CD8-positive, alpha-beta memory T cell (primary cell): ENCODE measurements at regions not wholly inside any gene's neighbourhood (a gene's known extent, or its start where the extent isn't known, plus 50 kb on each side); places are given as distances from the start of the nearest gene placed in this dataset.

Experiments
- CTCF ChIA-PET: fragments of 350-600 bp; sonication (Branson Sonifier 250); formaldehyde crosslinking; loops from one replicate; lab custom pipeline; 2021; ENCODE audit warnings: antibody characterized with exemption; lab: Charles Lee
- POLR2A ChIA-PET: fragments of 350-600 bp; sonication (Branson Sonifier 250); formaldehyde crosslinking; loops from one replicate; lab custom pipeline; 2021; ENCODE audit warnings: antibody characterized with exemption; lab: Charles Lee
- DNase-seq, 5 donors: peaks; one replicate each; pipeline versions ENCODE4 v3.0.0 to v3.0.0-alpha.2; 2020 to 2022; ENCODE audit warnings: mixed read lengths in 1 of 5
- H3K27ac ChIP-seq: one replicate; pipeline ENCODE4 v1.7.0; 2013; ENCODE audit warnings: low read depth, mild to moderate bottlenecking, low read length, moderate library complexity
- H3K27me3 ChIP-seq: 2 replicates; pipeline ENCODE4 v1.7.0; 2013; ENCODE audit warnings: low read length, mild to moderate bottlenecking; ENCODE audit not compliant: insufficient read depth, poor library complexity, severe bottlenecking
- H3K36me3 ChIP-seq: 2 replicates; pipeline ENCODE4 v1.7.0; 2013; ENCODE audit warnings: mild to moderate bottlenecking, low read length, moderate library complexity; ENCODE audit not compliant: insufficient read depth
- H3K4me1 ChIP-seq: 2 replicates; pipeline ENCODE4 v1.7.0; 2013; ENCODE audit warnings: mild to moderate bottlenecking, low read length, moderate library complexity; ENCODE audit not compliant: insufficient read depth
- H3K4me3 ChIP-seq: 2 replicates; pipeline ENCODE4 v1.7.0; 2013; ENCODE audit warnings: mild to moderate bottlenecking, low read length
- H3K9me3 ChIP-seq: 2 replicates; pipeline ENCODE4 v1.7.0; 2013; ENCODE audit warnings: mild to moderate bottlenecking, low read length
- H3K27ac Mint-ChIP-seq, 8 donors: one replicate each; pipeline ENCODE4 v1.8.0; 2020 to 2021; ENCODE audit warnings: mixed read lengths in 8 of 8, mild to moderate bottlenecking in 6 of 8, inconsistent platforms in 3 of 8, moderate library complexity in 3 of 8
- H3K27me3 Mint-ChIP-seq, 2 donors: one replicate each; pipeline ENCODE4 v1.8.0; 2020 to 2021; ENCODE audit warnings: mixed read lengths in 2 of 2, mild to moderate bottlenecking in 1 of 2, moderate library complexity in 1 of 2
- H3K36me3 Mint-ChIP-seq, 3 donors: one replicate each; pipeline ENCODE4 v1.8.0; 2020 to 2021; ENCODE audit warnings: mixed read lengths in 3 of 3, inconsistent platforms in 1 of 3, mild to moderate bottlenecking in 1 of 3
- H3K4me1 Mint-ChIP-seq, 3 donors: one replicate each; pipeline ENCODE4 v1.8.0; 2020 to 2021; ENCODE audit warnings: mixed read lengths in 3 of 3, inconsistent platforms in 1 of 3, mild to moderate bottlenecking in 1 of 3
- H3K4me3 Mint-ChIP-seq, 7 donors: one replicate each; pipeline ENCODE4 v1.8.0; 2020 to 2021; ENCODE audit warnings: mixed read lengths in 7 of 7, mild to moderate bottlenecking in 6 of 7, moderate library complexity in 4 of 7, inconsistent platforms in 2 of 7
- H3K9me3 Mint-ChIP-seq, 5 donors: one replicate each; pipeline ENCODE4 v1.8.0; 2020 to 2022; ENCODE audit warnings: mixed read lengths in 5 of 5, mild to moderate bottlenecking in 3 of 5, moderate library complexity in 2 of 5, inconsistent platforms in 1 of 5

DNA sequence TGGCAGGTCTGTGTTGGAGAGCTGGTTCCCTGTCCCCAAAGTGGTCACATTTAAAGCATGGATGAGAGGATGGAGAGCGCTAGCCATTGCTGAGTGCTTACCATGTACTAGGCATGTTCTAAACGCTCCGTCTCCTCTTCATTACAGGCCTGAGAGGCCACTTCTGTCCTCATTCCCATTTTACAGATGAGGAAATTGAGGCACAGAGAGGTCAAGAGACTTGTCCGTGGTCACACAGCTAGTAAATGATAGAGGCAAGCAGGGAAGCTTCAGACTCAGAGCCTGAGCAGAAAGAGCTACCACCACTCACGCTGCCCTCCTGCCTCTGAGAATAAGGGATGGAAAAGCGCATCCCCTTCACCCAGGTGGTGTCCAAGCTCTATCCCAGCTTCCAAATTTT lies 64.3 kb downstream of the SLC25A47 start:
- POLR2A ChIA-PET = no interaction called here

GRCh38 chr14:100388103-100389054 lies 65.2 kb downstream of the SLC25A47 start:
- H3K27ac ChIP-seq = no peak overlapping the region
- Mint-ChIP-seq H3K27ac (peak overlapping the region in 3 of 8 donors; percentile 8 to 63 (median 31)), H3K4me1 (peaks cover 12 to 20% (median 18%) of the 10 kb centered on the region in 3 donors), H3K9me3 (no peaks in the 10 kb centered on the region), H3K36me3 (peaks cover 0 to 18% (median 9%) of the 10 kb centered on the region in 3 donors), H3K27me3 (no peaks in the 10 kb centered on the region), H3K4me3 (no peak overlapping the region)
- H3K9me3 ChIP-seq = no peaks in the 10 kb centered on the region
- no peaks in the 10 kb centered on the region for H3K27me3 ChIP-seq
- DNase-seq = no peak
- CTCF ChIA-PET = interaction anchor here (0.9 to 8.6 kb wide), 4 partner anchors 257 to 268 kb away, joined by 3 to 136 read pairs (median 10); no protein-coding TSS in a partner anchor
- H3K36me3 ChIP-seq = no peaks in the 10 kb centered on the region
- peaks cover 15% of the 10 kb centered on the region for H3K4me1 ChIP-seq
- no peak overlapping the region for H3K4me3 ChIP-seq
- POLR2A ChIA-PET = no interaction called here

More for the DNA sequence above, 64.3 kb downstream of the SLC25A47 start:
- no peaks in the 10 kb centered on the region for H3K27me3 Mint-ChIP-seq
- peaks cover 9 to 18% (median 15%) of the 10 kb centered on the region in 3 donors for H3K4me1 Mint-ChIP-seq
- no peaks in the 10 kb centered on the region for H3K9me3 Mint-ChIP-seq
- peaks cover 15% of the 10 kb centered on the region for H3K4me1 ChIP-seq
- H3K36me3 ChIP-seq = no peaks in the 10 kb centered on the region
- peaks cover 0 to 23% (median 8%) of the 10 kb centered on the region in 3 donors for H3K36me3 Mint-ChIP-seq
- H3K4me3 Mint-ChIP-seq = no peak overlapping the region
- CTCF ChIA-PET = interaction anchor here (1.2 to 8.6 kb wide), 3 partner anchors 258 to 269 kb away, joined by 3 to 136 read pairs (median 3); no protein-coding TSS in a partner anchor
- DNase-seq = no peak
- no peaks in the 10 kb centered on the region for H3K9me3 ChIP-seq
- no peak overlapping the region for H3K4me3 ChIP-seq
- H3K27ac ChIP-seq = no peak overlapping the region
- peak overlapping the region in 1 of 8 donors; percentile 2 for H3K27ac Mint-ChIP-seq
- no peaks in the 10 kb centered on the region for H3K27me3 ChIP-seq

DNA sequence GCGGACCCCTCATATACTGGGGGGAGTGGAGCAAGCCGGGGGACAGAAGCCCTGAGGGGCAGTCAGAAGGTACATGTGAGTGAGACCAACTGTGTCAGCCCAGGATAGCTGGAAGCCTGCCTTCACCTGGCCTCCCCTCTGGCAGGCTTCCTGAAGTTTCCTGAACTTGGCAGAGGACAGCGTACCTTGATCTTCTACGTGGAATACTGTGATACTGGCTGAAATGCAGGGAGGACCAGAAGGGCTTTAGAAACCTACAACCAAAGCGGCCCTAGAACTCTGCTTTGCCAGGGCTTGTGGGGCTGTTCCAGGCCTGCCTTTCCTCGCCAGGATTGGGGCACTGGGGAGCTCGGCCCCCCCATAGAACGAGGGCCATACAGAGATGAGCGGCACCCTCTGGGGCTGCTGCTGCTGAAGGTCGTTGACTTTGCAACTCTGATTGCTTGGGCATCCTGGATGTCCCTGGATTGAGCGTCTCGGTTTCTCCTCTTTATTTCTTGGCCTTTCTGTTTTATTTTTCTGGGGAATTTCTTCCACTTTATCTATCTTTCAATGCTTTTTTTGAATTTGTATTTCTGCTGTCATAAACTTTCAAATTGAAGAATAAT lies 66.5 kb downstream of the SLC25A47 start:
- no peaks in the 10 kb centered on the region for H3K27me3 ChIP-seq
- H3K4me1 ChIP-seq = peaks cover 8% of the 10 kb centered on the region
- Mint-ChIP-seq H3K27me3 (no peaks in the 10 kb centered on the region), H3K9me3 (no peaks in the 10 kb centered on the region), H3K4me3 (no peak overlapping the region), H3K4me1 (peaks cover 18 to 25% (median 19%) of the 10 kb centered on the region in 3 donors), H3K36me3 (peaks cover 0 to 20% (median 9%) of the 10 kb centered on the region in 3 donors), H3K27ac (no peak overlapping the region)
- H3K36me3 ChIP-seq = no peaks in the 10 kb centered on the region
- H3K27ac ChIP-seq = no peak overlapping the region
- ChIA-PET CTCF (interaction anchor here (0.7 to 3.1 kb wide), 4 partner anchors 14 to 316 kb away, joined by 3 to 16 read pairs (median 4); no protein-coding TSS in a partner anchor), POLR2A (no interaction called here)
- no peaks in the 10 kb centered on the region for H3K9me3 ChIP-seq
- no peak for DNase-seq
- H3K4me3 ChIP-seq = no peak overlapping the region

DNA sequence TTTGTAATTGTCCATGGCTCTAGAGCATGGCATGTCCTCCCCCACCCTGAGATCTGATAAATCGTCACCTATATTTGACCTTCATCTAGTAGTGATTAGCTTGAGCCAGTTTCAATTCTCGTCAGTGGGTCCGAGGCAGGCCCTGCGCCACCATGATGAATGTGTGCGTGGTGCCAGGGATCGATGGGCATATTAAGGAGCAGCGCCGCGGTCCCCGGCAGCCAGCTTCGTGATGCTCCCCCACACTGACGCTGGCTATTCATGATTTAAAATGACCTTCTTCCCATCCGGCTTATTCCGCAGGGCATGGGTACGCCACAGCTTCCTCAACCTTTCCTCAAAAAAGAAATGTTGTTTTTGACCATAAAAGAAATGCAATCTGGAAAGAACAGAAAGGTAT lies 68.0 kb downstream of the SLC25A47 start:
- no peaks in the 10 kb centered on the region for H3K36me3 ChIP-seq
- no peaks in the 10 kb centered on the region for H3K9me3 ChIP-seq
- Mint-ChIP-seq H3K27ac (peak overlapping the region in 3 of 8 donors; percentile 21 to 37 (median 33)), H3K36me3 (peaks cover 0 to 20% (median 6%) of the 10 kb centered on the region in 3 donors), H3K4me3 (no peak overlapping the region), H3K9me3 (no peaks in the 10 kb centered on the region), H3K4me1 (peaks cover 18 to 25% (median 19%) of the 10 kb centered on the region in 3 donors), H3K27me3 (no peaks in the 10 kb centered on the region)
- ChIA-PET POLR2A (no interaction called here), CTCF (interaction anchor here (0.8 to 3.1 kb wide), 5 partner anchors 12 to 255 kb away, joined by 3 to 16 read pairs (median 3); no protein-coding TSS in a partner anchor)
- peaks cover 8% of the 10 kb centered on the region for H3K4me1 ChIP-seq
- no peak overlapping the region for H3K27ac ChIP-seq
- DNase-seq = no peak
- H3K27me3 ChIP-seq = no peaks in the 10 kb centered on the region
- H3K4me3 ChIP-seq = no peak overlapping the region

GRCh38 chr14:100391724-100392123 lies 68.6 kb downstream of the SLC25A47 start:
- H3K4me3 Mint-ChIP-seq = no peak overlapping the region
- peaks cover 0 to 21% (median 10%) of the 10 kb centered on the region in 3 donors for H3K36me3 Mint-ChIP-seq
- H3K4me1 ChIP-seq = peaks cover 8% of the 10 kb centered on the region
- DNase-seq = no peak
- no peaks in the 10 kb centered on the region for H3K27me3 ChIP-seq
- H3K27ac Mint-ChIP-seq = no peak overlapping the region
- ChIA-PET CTCF (interaction anchor here (0.9 to 1.6 kb wide), 2 partner anchors 14 to 254 kb away, joined by 3 to 4 read pairs; no protein-coding TSS in a partner anchor), POLR2A (no interaction called here)
- no peaks in the 10 kb centered on the region for H3K27me3 Mint-ChIP-seq
- no peaks in the 10 kb centered on the region for H3K9me3 ChIP-seq
- no peak overlapping the region for H3K4me3 ChIP-seq
- no peaks in the 10 kb centered on the region for H3K9me3 Mint-ChIP-seq
- no peaks in the 10 kb centered on the region for H3K36me3 ChIP-seq
- peaks cover 18 to 25% (median 19%) of the 10 kb centered on the region in 3 donors for H3K4me1 Mint-ChIP-seq
- H3K27ac ChIP-seq = no peak overlapping the region

- Histone ChIP-seq H3K27me3 (no peaks in the 10 kb centered on the region), H3K36me3 (no peaks in the 10 kb centered on the region), H3K4me1 (peaks cover 8% of the 10 kb centered on the region), H3K27ac (no peak overlapping the region), H3K9me3 (no peaks in the 10 kb centered on the region), H3K4me3 (no peak overlapping the region)
- Mint-ChIP-seq H3K4me3 (no peak overlapping the region), H3K27ac (peak overlapping the region in 1 of 8 donors; percentile 66), H3K4me1 (peaks cover 18 to 25% (median 19%) of the 10 kb centered on the region in 3 donors), H3K9me3 (no peaks in the 10 kb centered on the region), H3K36me3 (peaks cover 0 to 27% (median 13%) of the 10 kb centered on the region in 3 donors), H3K27me3 (no peaks in the 10 kb centered on the region)
- CTCF ChIA-PET = interaction anchor here (0.9 kb wide), 1 partner anchor 253 kb away, joined by 3 read pairs; no protein-coding TSS in a partner anchor
- no peak for DNase-seq
- POLR2A ChIA-PET = no interaction called here
These were observed 69.2 kb downstream of the SLC25A47 start for GRCh38 chr14:100392356-100392755.

GRCh38 chr14:100393362-100393761 lies 70.2 kb downstream of the SLC25A47 start:
- Histone ChIP-seq H3K4me3 (no peak overlapping the region), H3K27ac (no peak overlapping the region), H3K4me1 (peaks cover 7% of the 10 kb centered on the region), H3K36me3 (no peaks in the 10 kb centered on the region), H3K27me3 (no peaks in the 10 kb centered on the region), H3K9me3 (no peaks in the 10 kb centered on the region)
- CTCF ChIA-PET = interaction anchor here (2.4 kb wide), 1 partner anchor 253 kb away, joined by 7 read pairs; no protein-coding TSS in a partner anchor
- Mint-ChIP-seq H3K9me3 (no peaks in the 10 kb centered on the region), H3K27me3 (no peaks in the 10 kb centered on the region), H3K4me3 (peak overlapping the region in 5 of 7 donors; percentile 42 to 84 (median 57)), H3K36me3 (peaks cover 0 to 27% (median 15%) of the 10 kb centered on the region in 3 donors), H3K4me1 (peaks cover 13 to 20% (median 16%) of the 10 kb centered on the region in 3 donors), H3K27ac (peak overlapping the region in 6 of 8 donors; percentile 10 to 94 (median 64))
- no peak for DNase-seq
- POLR2A ChIA-PET = no interaction called here
